ENCODE measurements at regions not wholly inside any gene's neighbourhood (a gene's known extent, or its start where the extent isn't known, plus 50 kb on each side); places are given as distances from the start of the nearest gene placed in this dataset.

DNA sequence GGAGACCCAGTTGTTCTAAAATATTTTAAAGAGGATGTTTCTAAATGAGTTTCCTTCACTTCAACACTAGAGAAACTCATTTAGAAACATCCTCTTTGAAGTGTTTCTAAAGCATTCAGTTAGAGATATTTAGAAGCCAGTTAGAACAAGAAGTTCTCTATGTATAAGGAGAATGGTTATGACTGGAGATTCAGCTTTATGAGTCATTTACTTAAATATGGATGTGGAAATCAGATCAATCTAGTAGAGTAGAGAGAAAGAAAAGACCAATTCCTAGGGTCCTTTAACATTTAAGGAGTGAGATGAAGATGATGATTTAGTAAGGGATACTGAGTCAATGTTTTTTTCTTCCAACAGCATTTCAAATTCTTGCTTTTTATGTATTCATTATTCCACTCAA, 234.1 kb downstream of the GRXCR1 start:
- Histone ChIP-seq H4K20me1 (ENCODE audit: insufficient read depth, poor library complexity, severe bottlenecking) (no peaks in the 10 kb centered on the region), H3K36me3 (replicated peaks; ENCODE audit: insufficient read depth, low read depth) (no peaks in the 10 kb centered on the region), H3K9me2 (replicated peaks; ENCODE audit: insufficient read depth) (no peaks in the 10 kb centered on the region), H3K4me2 (no peak overlapping the region), H3K27ac (no peak overlapping the region), H2AFZ (no peak overlapping the region), H3K4me1 (ENCODE audit: insufficient read depth) (no peaks in the 10 kb centered on the region), H3K9me3 (ENCODE audit: low read depth) (no peaks in the 10 kb centered on the region), H3K27me3 (no peaks in the 10 kb centered on the region), H3K79me2 (no peaks in the 10 kb centered on the region), H3K4me3 (no peak overlapping the region)
- TF ChIP-seq, protein P1, sequence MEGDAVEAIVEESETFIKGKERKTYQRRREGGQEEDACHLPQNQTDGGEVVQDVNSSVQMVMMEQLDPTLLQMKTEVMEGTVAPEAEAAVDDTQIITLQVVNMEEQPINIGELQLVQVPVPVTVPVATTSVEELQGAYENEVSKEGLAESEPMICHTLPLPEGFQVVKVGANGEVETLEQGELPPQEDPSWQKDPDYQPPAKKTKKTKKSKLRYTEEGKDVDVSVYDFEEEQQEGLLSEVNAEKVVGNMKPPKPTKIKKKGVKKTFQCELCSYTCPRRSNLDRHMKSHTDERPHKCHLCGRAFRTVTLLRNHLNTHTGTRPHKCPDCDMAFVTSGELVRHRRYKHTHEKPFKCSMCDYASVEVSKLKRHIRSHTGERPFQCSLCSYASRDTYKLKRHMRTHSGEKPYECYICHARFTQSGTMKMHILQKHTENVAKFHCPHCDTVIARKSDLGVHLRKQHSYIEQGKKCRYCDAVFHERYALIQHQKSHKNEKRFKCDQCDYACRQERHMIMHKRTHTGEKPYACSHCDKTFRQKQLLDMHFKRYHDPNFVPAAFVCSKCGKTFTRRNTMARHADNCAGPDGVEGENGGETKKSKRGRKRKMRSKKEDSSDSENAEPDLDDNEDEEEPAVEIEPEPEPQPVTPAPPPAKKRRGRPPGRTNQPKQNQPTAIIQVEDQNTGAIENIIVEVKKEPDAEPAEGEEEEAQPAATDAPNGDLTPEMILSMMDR (IDR thresholded peaks at IDR 0.05; ENCODE audit: poor library complexity): no peak
- no peak for TF ChIP-seq EZH2 (IDR thresholded peaks at IDR 0.05; ENCODE audit: borderline replicate concordance)
- no peak for DNase-seq (ENCODE audit: low spot score)

DNA sequence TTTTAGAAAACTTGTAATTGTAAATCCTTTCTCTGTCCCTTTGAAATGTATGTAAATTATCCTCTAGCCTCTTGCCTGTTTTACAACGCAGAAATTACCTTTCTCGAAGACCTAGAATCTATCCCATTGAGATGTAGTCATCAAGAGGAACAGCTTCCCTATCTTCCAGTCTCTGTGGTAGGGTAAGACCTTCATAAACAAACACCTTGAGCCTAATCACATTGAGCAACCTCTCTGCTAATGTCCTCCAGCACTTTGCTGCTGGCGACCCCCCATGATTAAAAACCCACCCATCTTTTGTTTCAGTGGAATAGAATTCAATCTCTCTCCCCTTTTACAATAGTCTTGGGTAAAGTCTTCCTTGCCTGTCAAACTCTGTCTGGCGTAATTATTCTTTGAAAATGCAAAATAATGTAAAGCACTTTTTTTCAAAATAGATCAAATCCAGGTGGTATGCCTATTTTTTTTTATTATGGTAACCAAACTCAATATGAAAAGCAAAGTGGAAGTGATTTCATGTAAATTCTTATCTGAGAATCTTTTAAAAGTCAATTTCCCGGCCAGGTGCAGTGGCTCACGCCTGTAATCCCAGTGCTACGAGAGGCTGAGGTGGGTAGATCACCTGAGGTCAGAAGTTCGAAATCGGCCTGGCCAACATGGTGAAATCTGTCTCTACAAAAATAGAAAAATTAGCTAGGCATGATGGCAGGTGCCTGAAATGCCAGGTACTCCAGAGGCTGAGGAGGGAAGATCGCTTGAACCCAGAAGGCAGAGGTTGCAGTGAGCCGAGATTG, 237.9 kb downstream of the GRXCR1 start:
- H3K4me2 ChIP-seq: no peak overlapping the region
- no peak for DNase-seq (ENCODE audit: low spot score)
- no peaks in the 10 kb centered on the region for H4K20me1 ChIP-seq (ENCODE audit: insufficient read depth, poor library complexity, severe bottlenecking)
- H3K9me2 ChIP-seq (replicated peaks; ENCODE audit: insufficient read depth): no peaks in the 10 kb centered on the region
- no peaks in the 10 kb centered on the region for H3K4me1 ChIP-seq (ENCODE audit: insufficient read depth)
- no peaks in the 10 kb centered on the region for H3K27me3 ChIP-seq
- no peaks in the 10 kb centered on the region for H3K79me2 ChIP-seq
- 76% methylated on average over 11 of the region's 11 CpGs for WGBS (ENCODE audit: low lambda C conversion rate, missing lambda C conversion rate)
- no peak for TF ChIP-seq EZH2 (IDR thresholded peaks at IDR 0.05; ENCODE audit: borderline replicate concordance)
- TF ChIP-seq, protein P1 (IDR thresholded peaks at IDR 0.05; ENCODE audit: poor library complexity): no peak
- no peak for TF ChIP-seq EZH2phosphoT487 (IDR thresholded peaks at IDR 0.05; ENCODE audit: low read depth, severe bottlenecking, unreplicated experiment)
- no peaks in the 10 kb centered on the region for H3K36me3 ChIP-seq (replicated peaks; ENCODE audit: insufficient read depth, low read depth)
- no peak overlapping the region for H3K27ac ChIP-seq
- H3K4me3 ChIP-seq: no peak overlapping the region
- H2AFZ ChIP-seq: no peak overlapping the region
- H3K9me3 ChIP-seq (ENCODE audit: low read depth): no peaks in the 10 kb centered on the region

DNA sequence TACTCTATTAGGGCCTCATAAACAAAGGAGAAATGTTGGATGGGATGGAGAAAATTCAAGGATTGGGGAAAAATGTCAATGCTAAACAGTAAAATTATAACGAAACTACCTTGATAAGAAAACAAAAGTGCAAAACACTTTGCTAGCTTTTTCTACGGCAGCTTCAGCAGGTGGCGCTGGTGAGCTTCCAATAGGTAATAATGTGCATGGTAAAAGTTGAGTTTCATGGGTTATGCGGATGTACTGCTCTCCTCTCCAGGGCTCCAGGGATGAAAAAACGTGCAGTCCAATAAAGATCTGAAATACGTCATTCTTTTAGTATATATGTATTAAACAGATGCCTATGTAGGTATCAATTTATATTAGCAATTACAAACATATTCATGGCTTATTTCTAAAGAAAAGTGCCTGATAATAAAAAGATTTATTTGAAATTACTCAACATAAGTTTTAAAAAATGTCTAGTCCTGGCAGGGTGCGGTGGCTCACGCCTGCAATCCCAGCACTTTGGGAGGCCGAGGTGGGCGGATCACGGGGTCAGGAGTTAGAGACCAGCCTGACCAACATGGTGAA, 239.6 kb downstream of the GRXCR1 start:
- no peaks in the 10 kb centered on the region for H4K20me1 ChIP-seq (ENCODE audit: insufficient read depth, poor library complexity, severe bottlenecking)
- no peaks in the 10 kb centered on the region for H3K4me1 ChIP-seq (ENCODE audit: insufficient read depth)
- no peak overlapping the region for H3K4me3 ChIP-seq
- H3K36me3 ChIP-seq (replicated peaks; ENCODE audit: insufficient read depth, low read depth): no peaks in the 10 kb centered on the region
- no peaks in the 10 kb centered on the region for H3K9me2 ChIP-seq (replicated peaks; ENCODE audit: insufficient read depth)
- no peaks in the 10 kb centered on the region for H3K9me3 ChIP-seq (ENCODE audit: low read depth)
- peak overlapping the region; percentile 16 for H3K4me2 ChIP-seq
- peak overlapping the region; percentile 1 for H2AFZ ChIP-seq
- H3K79me2 ChIP-seq: no peaks in the 10 kb centered on the region
- no peak for TF ChIP-seq EZH2 (IDR thresholded peaks at IDR 0.05; ENCODE audit: borderline replicate concordance)
- TF ChIP-seq, protein P1 (IDR thresholded peaks at IDR 0.05; ENCODE audit: poor library complexity): peak; percentile 95
- peak; percentile 85 for DNase-seq (ENCODE audit: low spot score)
- WGBS (ENCODE audit: low lambda C conversion rate, missing lambda C conversion rate): 44% methylated on average over 11 of the region's 11 CpGs
- no peak overlapping the region for H3K27ac ChIP-seq
- no peaks in the 10 kb centered on the region for H3K27me3 ChIP-seq
